WTC11 (cell line): ENCODE measurements at regions not wholly inside any gene's neighbourhood (a gene's known extent, or its start where the extent isn't known, plus 50 kb on each side); places are given as distances from the start of the nearest gene placed in this dataset.

ENCODE experiments used
- ATAC-seq: fragments of 200-7000 bp; cut with Tn5 transposase; 2 replicates; pipeline ENCODE4 v1.10.0; 2021; ENCODE audit warnings: mild to moderate bottlenecking, moderate library complexity
- CTCF ChIA-PET: fragments of 300-600 bp; sonication (Branson Sonifier 250); formaldehyde crosslinking; loops from one replicate; lab custom pipeline; 2021; ENCODE audit warnings: antibody characterized with exemption; lab: Charles Lee
- POLR2A ChIA-PET: fragments of 350-600 bp; sonication (Branson Sonifier 250); formaldehyde crosslinking; loops from one replicate; lab custom pipeline; 2021; ENCODE audit warnings: antibody characterized with exemption; lab: Charles Lee
- DNase-seq: peaks from one replicate; pipeline ENCODE4 v3.0.0; 2021; ENCODE audit warnings: low spot score
- H3K27ac Mint-ChIP-seq: 2 replicates; pipeline ENCODE4 v1.8.0; 2021; ENCODE audit warnings: mixed read lengths
- H3K27me3 Mint-ChIP-seq: 2 replicates; pipeline ENCODE4 v1.8.0; 2021; ENCODE audit warnings: low read depth, mild to moderate bottlenecking, moderate library complexity, mixed read lengths
- H3K36me3 Mint-ChIP-seq: 2 replicates; pipeline ENCODE4 v1.8.0; 2021; ENCODE audit warnings: mixed read lengths
- H3K4me1 Mint-ChIP-seq: 2 replicates; pipeline ENCODE4 v1.8.0; 2022; ENCODE audit warnings: mixed read lengths
- H3K4me3 Mint-ChIP-seq: 2 replicates; pipeline ENCODE4 v1.8.0; 2021; ENCODE audit warnings: mild to moderate bottlenecking, moderate library complexity, mixed read lengths
- H3K9me3 Mint-ChIP-seq: 2 replicates; pipeline ENCODE4 v1.8.0; 2021; ENCODE audit warnings: mixed read lengths
- CBFB ChIP-seq: sonication (generic); formaldehyde crosslinking; IDR thresholded peaks from 2 replicates; pipeline ENCODE4 v1.8.1; 2022; ENCODE audit warnings: mild to moderate bottlenecking, low read depth, missing genetic modification reagents
- E2F1 ChIP-seq: sonication (generic); formaldehyde crosslinking; IDR thresholded peaks from 2 replicates; pipeline ENCODE4 v1.8.0; 2022; ENCODE audit warnings: mild to moderate bottlenecking, missing genetic modification reagents
- ETV6 ChIP-seq: sonication (generic); formaldehyde crosslinking; IDR thresholded peaks from 2 replicates; pipeline ENCODE4 v1.8.1; 2022; ENCODE audit warnings: mild to moderate bottlenecking, missing genetic modification reagents
- IRF2 ChIP-seq: sonication (generic); formaldehyde crosslinking; IDR thresholded peaks from 2 replicates; pipeline ENCODE4 v1.8.0; 2022; ENCODE audit warnings: low read depth, missing genetic modification reagents, borderline replicate concordance
- JUN ChIP-seq: sonication (generic); formaldehyde crosslinking; IDR thresholded peaks from 2 replicates; pipeline ENCODE4 v1.8.0; 2023; ENCODE audit warnings: mild to moderate bottlenecking, missing genetic modification reagents
- RORB ChIP-seq: fragments of 250-450 bp; sonication (Bioruptor Pico); IDR thresholded peaks from 2 replicates; pipeline ENCODE4 v1.9.0; 2021; ENCODE audit warnings: mild to moderate bottlenecking
- SP1 ChIP-seq: sonication (generic); formaldehyde crosslinking; conservative IDR thresholded peaks from 2 replicates; pipeline ENCODE4 v1.8.1; 2022; ENCODE audit warnings: missing genetic modification reagents
- TEAD4 ChIP-seq: sonication (generic); formaldehyde crosslinking; IDR thresholded peaks from 2 replicates; pipeline ENCODE4 v1.8.0; 2022; ENCODE audit warnings: mild to moderate bottlenecking, missing genetic modification reagents
- ZNF263 ChIP-seq: sonication (generic); formaldehyde crosslinking; IDR thresholded peaks from 2 replicates; pipeline ENCODE4 v1.8.1; 2022; ENCODE audit warnings: low read depth, mild to moderate bottlenecking, moderate library complexity, missing genetic modification reagents
- TF ChIP-seq, protein P1 (sequence below): sonication (generic); formaldehyde crosslinking; IDR thresholded peaks from 2 replicates; pipeline ENCODE4 v1.8.0; 2023; ENCODE audit warnings: missing genetic modification reagents, mild to moderate bottlenecking, borderline replicate concordance
- TF ChIP-seq, protein P2 (sequence below): sonication (generic); formaldehyde crosslinking; IDR thresholded peaks from 2 replicates; pipeline ENCODE4 v1.8.1; 2023; ENCODE audit warnings: mild to moderate bottlenecking, missing genetic modification reagents
- TF ChIP-seq, protein P3 (sequence below): fragments of 250-450 bp; sonication (Bioruptor Pico); conservative IDR thresholded peaks from 2 replicates; pipeline ENCODE4 v1.9.0; 2021; ENCODE audit warnings: mild to moderate bottlenecking
- TF ChIP-seq, protein P4 (sequence below): sonication (generic); formaldehyde crosslinking; IDR thresholded peaks from 2 replicates; pipeline ENCODE4 v1.8.1; 2023; ENCODE audit warnings: mild to moderate bottlenecking, missing genetic modification reagents, moderate library complexity

DNA sequence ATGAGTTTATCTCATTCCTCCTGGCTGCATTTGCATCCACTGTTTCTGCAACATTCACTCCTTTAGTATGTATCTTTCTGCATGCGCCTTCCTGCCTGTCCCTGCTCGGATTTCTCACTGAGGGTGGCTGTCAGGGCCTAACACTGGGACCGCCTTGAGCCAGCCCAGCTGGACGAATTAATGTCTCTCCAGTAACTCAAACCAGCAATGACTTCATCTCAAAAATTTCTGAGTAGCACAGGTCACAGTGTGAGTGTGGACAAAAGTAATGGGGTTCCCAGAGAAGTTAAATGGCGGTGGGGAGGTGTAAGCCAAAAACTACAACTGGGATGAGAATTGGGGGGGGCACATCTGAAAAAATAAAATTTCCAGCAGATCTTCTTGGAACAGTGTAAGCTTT is 444.0 kb upstream of the MGMT start (continued):
- TF ChIP-seq, protein P1, sequence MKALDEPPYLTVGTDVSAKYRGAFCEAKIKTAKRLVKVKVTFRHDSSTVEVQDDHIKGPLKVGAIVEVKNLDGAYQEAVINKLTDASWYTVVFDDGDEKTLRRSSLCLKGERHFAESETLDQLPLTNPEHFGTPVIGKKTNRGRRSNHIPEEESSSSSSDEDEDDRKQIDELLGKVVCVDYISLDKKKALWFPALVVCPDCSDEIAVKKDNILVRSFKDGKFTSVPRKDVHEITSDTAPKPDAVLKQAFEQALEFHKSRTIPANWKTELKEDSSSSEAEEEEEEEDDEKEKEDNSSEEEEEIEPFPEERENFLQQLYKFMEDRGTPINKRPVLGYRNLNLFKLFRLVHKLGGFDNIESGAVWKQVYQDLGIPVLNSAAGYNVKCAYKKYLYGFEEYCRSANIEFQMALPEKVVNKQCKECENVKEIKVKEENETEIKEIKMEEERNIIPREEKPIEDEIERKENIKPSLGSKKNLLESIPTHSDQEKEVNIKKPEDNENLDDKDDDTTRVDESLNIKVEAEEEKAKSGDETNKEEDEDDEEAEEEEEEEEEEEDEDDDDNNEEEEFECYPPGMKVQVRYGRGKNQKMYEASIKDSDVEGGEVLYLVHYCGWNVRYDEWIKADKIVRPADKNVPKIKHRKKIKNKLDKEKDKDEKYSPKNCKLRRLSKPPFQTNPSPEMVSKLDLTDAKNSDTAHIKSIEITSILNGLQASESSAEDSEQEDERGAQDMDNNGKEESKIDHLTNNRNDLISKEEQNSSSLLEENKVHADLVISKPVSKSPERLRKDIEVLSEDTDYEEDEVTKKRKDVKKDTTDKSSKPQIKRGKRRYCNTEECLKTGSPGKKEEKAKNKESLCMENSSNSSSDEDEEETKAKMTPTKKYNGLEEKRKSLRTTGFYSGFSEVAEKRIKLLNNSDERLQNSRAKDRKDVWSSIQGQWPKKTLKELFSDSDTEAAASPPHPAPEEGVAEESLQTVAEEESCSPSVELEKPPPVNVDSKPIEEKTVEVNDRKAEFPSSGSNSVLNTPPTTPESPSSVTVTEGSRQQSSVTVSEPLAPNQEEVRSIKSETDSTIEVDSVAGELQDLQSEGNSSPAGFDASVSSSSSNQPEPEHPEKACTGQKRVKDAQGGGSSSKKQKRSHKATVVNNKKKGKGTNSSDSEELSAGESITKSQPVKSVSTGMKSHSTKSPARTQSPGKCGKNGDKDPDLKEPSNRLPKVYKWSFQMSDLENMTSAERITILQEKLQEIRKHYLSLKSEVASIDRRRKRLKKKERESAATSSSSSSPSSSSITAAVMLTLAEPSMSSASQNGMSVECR (CRISPR knock-in tag), result no peak
- TF ChIP-seq CBFB (CRISPR knock-in tag), result no peak

DNA sequence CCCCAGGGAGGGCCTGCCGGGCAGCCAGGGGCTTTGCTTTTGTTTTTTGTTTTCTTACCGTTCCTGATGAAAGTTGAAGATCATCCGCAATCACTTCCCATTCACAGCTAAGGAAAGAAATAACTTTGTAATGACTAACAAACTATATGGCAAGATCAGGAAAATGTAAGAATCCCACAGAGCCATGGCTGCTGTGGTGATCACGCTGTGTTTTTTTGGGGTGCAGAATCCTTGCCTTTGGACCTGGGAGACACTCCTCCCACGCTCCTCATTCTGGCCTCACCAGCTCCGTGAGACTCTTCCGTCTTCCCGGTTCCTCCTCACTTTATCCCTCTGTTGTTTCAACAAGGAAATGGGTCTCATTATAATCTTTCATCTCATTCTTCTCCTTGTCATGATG is 443.0 kb upstream of the MGMT start:
- Mint-ChIP-seq H3K4me1 (peaks cover 59% of the 10 kb centered on the region), H3K36me3 (no peaks in the 10 kb centered on the region), H3K9me3 (no peaks in the 10 kb centered on the region), H3K4me3 (no peak overlapping the region), H3K27ac (no peak overlapping the region), H3K27me3 (peaks cover 2% of the 10 kb centered on the region; the same call in 1 of the 2 replicates)
- TF ChIP-seq IRF2 (CRISPR knock-in tag) (no peak), SP1 (CRISPR knock-in tag) (no peak), ETV6 (CRISPR knock-in tag) (no peak), TEAD4 (CRISPR knock-in tag) (no peak), ZNF263 (CRISPR knock-in tag) (peak; percentile 62; the same call in 1 of the 2 replicates), E2F1 (CRISPR knock-in tag) (no peak)
- TF ChIP-seq, protein P2, sequence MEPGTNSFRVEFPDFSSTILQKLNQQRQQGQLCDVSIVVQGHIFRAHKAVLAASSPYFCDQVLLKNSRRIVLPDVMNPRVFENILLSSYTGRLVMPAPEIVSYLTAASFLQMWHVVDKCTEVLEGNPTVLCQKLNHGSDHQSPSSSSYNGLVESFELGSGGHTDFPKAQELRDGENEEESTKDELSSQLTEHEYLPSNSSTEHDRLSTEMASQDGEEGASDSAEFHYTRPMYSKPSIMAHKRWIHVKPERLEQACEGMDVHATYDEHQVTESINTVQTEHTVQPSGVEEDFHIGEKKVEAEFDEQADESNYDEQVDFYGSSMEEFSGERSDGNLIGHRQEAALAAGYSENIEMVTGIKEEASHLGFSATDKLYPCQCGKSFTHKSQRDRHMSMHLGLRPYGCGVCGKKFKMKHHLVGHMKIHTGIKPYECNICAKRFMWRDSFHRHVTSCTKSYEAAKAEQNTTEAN (CRISPR knock-in tag), result no peak
- TF ChIP-seq, protein P3, sequence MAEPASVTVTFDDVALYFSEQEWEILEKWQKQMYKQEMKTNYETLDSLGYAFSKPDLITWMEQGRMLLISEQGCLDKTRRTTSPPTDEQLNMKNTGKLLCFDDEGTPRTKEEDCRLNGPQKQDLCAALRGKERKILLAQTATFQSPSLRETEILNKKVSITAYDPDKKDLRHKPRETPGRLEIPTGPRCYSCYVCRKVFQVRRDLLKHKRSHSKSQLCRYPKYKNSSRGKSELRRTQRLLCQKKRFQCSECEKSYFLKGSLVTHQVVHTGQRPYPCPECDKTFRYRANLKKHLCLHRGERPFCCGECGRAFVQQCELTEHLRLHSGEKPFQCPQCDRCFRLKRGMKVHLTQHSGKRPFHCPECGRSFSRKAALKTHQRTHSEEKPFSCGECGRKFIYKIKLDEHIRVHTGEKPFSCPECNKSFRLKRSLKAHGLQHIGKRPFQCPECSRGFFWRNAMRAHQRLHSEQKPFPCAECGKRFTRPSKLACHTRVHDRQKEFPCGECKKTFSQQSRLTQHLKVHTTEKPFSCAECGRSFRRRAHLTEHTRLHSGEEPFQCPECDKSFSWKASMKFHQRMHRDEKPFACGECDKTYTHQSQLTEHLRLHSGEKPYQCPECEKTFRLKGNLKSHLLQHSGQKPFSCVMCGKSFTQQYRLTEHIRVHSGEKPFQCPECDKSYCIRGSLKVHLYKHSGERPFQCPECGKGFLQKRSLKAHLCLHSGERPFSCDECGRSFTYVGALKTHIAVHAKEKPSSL (CRISPR knock-in tag), result no peak
- TF ChIP-seq, protein P4, sequence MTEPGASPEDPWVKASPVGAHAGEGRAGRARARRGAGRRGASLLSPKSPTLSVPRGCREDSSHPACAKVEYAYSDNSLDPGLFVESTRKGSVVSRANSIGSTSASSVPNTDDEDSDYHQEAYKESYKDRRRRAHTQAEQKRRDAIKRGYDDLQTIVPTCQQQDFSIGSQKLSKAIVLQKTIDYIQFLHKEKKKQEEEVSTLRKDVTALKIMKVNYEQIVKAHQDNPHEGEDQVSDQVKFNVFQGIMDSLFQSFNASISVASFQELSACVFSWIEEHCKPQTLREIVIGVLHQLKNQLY (CRISPR knock-in tag), result no peak
- ChIA-PET CTCF (no interaction called here), POLR2A (no interaction called here)
- ATAC-seq (no peak), DNase-seq (no peak)

DNA sequence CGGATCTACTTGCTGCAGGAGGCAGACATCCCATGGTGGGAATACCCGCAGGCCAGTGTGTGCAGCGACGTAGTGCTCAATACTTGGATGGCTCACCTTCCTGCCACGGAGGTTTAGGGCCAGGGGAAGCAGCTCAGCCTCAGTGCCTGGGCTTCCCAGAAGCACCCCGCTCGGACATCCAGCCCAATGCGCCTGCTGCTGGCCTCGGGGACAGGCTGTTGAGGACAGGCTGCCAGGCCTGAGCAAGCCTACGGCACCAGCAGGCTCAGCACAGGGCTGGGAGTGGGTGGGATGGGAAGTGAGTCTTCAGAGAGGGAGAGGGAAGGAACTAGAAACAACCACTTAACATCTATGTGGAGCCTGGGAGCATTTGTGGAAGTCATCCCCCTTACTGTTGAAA is 441.3 kb upstream of the MGMT start:
- CTCF ChIA-PET, result no interaction called here
- Mint-ChIP-seq H3K36me3 (no peaks in the 10 kb centered on the region), H3K4me1 (peaks cover 56% of the 10 kb centered on the region), H3K4me3 (no peak overlapping the region), H3K9me3 (no peaks in the 10 kb centered on the region), H3K27me3 (peaks cover 2% of the 10 kb centered on the region; the same call in 1 of the 2 replicates), H3K27ac (no peak overlapping the region; the same call in 1 of the 2 replicates)
- DNase-seq (no peak), ATAC-seq (peak; percentile 9; the same call in 1 of the 2 replicates)
- TF ChIP-seq JUN (no peak), RORB (CRISPR knock-in tag) (no peak)
- POLR2A ChIA-PET, result no interaction called here
